SJCRH30 (cell line): ENCODE measurements at regions not wholly inside any gene's neighbourhood (a gene's known extent, or its start where the extent isn't known, plus 50 kb on each side); places are given as distances from the start of the nearest gene placed in this dataset.

Source experiments
- DNase-seq, 2 experiments: peaks; one replicate each; pipeline ENCODE4 v3.0.0-alpha.2; 2015 to 2020
- H3K27ac ChIP-seq: fragments of 250-450 bp; sonication (Bioruptor Pico); 2 replicates; pipeline ENCODE4 v1.5.1; 2020; ENCODE audit warnings: mild to moderate bottlenecking, moderate library complexity
- H3K27me3 ChIP-seq: fragments of 250-450 bp; sonication (Bioruptor Pico); 2 replicates; pipeline ENCODE4 v1.5.1; 2020; ENCODE audit warnings: mild to moderate bottlenecking, moderate library complexity
- H3K36me3 ChIP-seq: fragments of 250-450 bp; sonication (Bioruptor Pico); 2 replicates; pipeline ENCODE4 v1.5.1; 2020; ENCODE audit warnings: mild to moderate bottlenecking, moderate library complexity
- H3K4me1 ChIP-seq: fragments of 250-450 bp; sonication (Bioruptor Pico); 2 replicates; pipeline ENCODE4 v1.5.1; 2020; ENCODE audit warnings: mild to moderate bottlenecking, moderate library complexity
- H3K4me3 ChIP-seq: fragments of 250-450 bp; sonication (Bioruptor Pico); 2 replicates; pipeline ENCODE4 v1.5.1; 2020; ENCODE audit warnings: mild to moderate bottlenecking, moderate library complexity
- H3K9me3 ChIP-seq: fragments of 250-450 bp; sonication (Bioruptor Pico); replicated peaks from 2 replicates; pipeline ENCODE4 v1.5.1; 2020; ENCODE audit warnings: mild to moderate bottlenecking, moderate library complexity

DNA sequence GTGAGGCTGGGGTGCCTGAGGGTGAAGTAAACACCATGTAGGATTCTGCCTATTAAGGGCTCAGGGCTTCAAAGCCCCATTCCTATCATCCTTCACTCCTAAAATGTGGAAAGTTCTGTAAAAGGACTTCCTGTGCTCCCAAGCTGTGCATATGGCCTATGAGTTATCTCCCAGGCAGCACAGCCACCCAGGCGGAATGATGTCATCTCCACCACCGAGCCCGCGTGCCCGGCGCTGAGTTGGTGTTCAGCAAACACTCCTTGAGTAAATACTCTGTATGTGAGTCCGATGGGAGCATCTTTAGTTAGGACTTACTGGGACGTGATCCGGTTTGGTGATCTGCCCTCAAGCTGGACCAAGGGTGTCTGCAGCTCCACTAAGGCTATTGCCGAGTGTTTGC, 437.3 kb downstream of the MED13L start:
- H3K36me3 ChIP-seq = no peaks in the 10 kb centered on the region
- no peaks in the 10 kb centered on the region for H3K27me3 ChIP-seq
- no peaks in the 10 kb centered on the region for H3K4me1 ChIP-seq
- no peak overlapping the region for H3K4me3 ChIP-seq
- no peak for DNase-seq
- H3K27ac ChIP-seq = no peak overlapping the region
- H3K9me3 ChIP-seq = no peaks in the 10 kb centered on the region

DNA sequence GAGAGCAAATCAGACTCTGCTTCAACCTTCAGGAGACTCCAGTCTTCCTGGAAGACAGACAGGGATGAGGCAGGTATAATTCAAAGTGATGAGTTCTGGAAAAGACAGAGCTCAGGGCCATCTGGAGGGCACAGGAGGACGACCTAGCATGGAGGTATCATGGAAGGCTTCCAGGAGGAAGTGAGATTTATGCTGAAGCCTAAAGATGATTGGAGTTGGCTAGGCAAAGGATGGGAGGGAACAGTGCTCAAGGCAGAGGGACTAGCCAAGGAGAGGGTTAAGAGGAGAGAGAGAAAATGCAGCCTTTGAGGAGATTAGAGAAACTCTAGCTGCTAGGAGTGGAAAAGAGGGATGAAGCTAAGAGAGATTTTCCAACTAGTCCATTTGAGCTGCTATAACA, 438.5 kb downstream of the MED13L start:
- Histone ChIP-seq H3K27me3 (no peaks in the 10 kb centered on the region), H3K4me3 (no peak overlapping the region), H3K4me1 (no peaks in the 10 kb centered on the region), H3K9me3 (no peaks in the 10 kb centered on the region), H3K36me3 (no peaks in the 10 kb centered on the region), H3K27ac (no peak overlapping the region)
- DNase-seq = no peak

DNA sequence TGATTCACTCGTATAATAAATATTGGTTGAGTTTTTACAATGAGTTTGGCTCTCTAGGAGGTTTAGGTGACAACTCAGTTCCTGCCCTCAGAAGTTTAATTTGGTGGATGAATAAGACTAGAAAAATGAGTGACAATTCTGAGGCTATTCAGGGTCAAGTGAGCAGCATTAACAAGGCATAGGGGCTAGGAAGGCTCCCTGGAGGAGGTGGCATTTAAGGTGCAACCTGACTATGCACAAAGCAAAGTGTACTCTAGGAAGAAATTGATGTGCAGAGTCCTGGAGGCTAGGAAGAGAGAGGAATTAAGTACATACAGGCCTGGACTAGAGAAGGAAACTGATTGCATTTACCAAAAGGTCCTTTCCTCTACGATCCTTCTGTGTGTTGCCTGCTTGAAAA, 440.3 kb downstream of the MED13L start:
- Histone ChIP-seq H3K4me3 (no peak overlapping the region), H3K27ac (no peak overlapping the region), H3K4me1 (no peaks in the 10 kb centered on the region), H3K27me3 (no peaks in the 10 kb centered on the region), H3K36me3 (no peaks in the 10 kb centered on the region), H3K9me3 (no peaks in the 10 kb centered on the region)
- DNase-seq = no peak

DNA sequence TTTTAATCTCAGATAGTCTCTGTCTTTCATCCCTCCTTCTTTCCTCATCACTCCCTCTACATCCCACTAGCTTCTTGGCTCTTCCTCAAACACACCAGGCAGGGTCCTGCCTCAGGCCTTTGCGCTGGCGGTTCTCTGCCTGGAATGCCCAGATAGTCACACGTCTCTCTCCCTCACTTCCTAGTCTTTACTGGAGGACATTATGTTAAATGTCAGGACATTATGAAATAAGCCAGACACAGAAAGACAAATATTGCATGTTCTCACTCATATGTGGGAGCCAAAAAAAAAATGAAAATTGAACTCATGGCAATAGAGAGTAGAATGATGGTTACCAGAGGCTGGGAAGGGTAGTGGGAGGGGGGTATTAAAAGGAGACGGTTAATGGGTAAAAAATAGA, 442.0 kb downstream of the MED13L start:
- Histone ChIP-seq H3K27ac (no peak overlapping the region), H3K4me1 (no peaks in the 10 kb centered on the region), H3K4me3 (no peak overlapping the region), H3K9me3 (no peaks in the 10 kb centered on the region), H3K27me3 (no peaks in the 10 kb centered on the region), H3K36me3 (no peaks in the 10 kb centered on the region)
- DNase-seq = no peak

DNA sequence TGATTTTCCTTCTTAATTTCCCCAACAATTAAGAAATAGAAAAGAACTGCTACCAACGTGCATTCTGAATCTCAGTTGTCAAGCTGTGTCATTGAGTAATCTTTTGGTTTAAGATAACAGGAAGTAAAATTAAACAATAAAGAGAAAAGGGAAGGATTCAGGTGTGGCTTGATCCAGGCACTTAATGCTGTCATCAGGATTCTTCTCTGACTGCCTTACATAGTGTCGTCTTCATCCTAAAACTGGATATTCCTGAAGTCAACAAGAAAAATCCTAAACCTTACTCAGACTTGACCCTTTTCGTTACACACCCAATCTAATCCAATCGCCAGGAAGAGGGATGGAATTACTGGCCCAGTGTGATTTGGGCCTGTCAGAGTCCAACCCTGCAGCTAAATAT, 443.8 kb downstream of the MED13L start:
- H3K4me3 ChIP-seq = no peak overlapping the region
- H3K9me3 ChIP-seq = no peaks in the 10 kb centered on the region
- no peaks in the 10 kb centered on the region for H3K4me1 ChIP-seq
- no peak overlapping the region for H3K27ac ChIP-seq
- H3K27me3 ChIP-seq = no peaks in the 10 kb centered on the region
- H3K36me3 ChIP-seq = no peaks in the 10 kb centered on the region
- no peak for DNase-seq

DNA sequence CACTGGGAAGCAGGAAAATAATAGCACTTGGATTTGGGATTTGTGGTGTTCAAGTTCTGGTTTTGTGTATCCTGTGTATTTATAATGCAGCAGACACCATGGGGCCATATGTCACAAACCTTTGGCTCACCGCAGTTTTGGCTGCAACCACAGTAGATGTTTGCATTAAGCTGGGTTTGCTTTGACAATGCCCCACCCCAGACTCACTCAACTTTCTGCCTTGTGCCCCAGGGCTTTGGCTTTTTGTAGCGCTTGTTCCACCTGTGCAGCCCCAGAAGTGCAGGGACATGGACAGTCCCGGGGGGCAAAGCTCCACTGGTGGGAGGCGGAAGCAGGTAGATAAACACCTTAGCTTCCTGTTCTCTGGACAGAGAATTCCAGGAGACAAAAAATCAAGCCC, 446.9 kb downstream of the MED13L start:
- Histone ChIP-seq H3K4me1 (no peaks in the 10 kb centered on the region), H3K27ac (no peak overlapping the region), H3K36me3 (no peaks in the 10 kb centered on the region), H3K27me3 (no peaks in the 10 kb centered on the region), H3K4me3 (no peak overlapping the region), H3K9me3 (no peaks in the 10 kb centered on the region)
- DNase-seq = no peak

DNA sequence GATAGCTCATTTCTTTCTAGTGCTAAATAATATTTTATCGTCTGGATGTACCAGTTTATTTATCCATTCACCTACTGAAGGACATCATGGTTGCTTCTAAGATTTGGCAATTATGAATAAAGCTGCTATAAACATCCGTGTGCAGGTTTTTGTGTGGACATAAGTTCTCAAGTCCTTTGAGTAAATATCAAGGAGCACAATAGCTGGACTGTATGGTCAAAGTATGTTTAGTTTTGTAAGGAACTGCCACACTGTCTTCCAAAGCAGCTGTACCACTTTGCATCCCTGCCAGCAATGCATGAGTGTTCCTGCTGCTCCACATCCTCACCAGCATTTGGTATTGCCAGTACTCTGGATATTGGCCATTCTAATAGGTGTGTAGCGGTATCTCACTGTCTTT, 447.4 kb downstream of the MED13L start:
- DNase-seq = no peak
- H3K9me3 ChIP-seq = no peaks in the 10 kb centered on the region
- no peaks in the 10 kb centered on the region for H3K36me3 ChIP-seq
- H3K27ac ChIP-seq = no peak overlapping the region
- no peaks in the 10 kb centered on the region for H3K27me3 ChIP-seq
- H3K4me1 ChIP-seq = no peaks in the 10 kb centered on the region
- no peak overlapping the region for H3K4me3 ChIP-seq

DNA sequence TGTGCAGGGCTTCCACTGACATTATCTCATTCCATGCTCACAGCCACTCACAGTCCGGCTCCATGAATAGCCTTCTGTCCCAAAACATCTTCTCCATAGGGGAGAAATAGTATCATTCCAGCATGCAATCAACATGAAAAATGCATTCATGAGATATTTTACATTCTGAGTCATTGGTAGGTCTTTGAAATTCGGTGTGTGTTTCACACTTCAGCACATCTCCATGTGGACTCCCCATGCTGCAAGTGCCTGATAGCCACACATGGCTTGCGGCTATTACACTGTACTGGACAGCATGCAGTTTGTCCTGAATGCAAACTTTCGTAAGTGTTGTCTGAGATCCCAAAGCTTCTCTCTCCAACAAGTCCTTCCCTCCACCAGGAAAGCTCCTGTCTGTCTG, 449.3 kb downstream of the MED13L start:
- Histone ChIP-seq H3K4me1 (no peaks in the 10 kb centered on the region), H3K27ac (no peak overlapping the region), H3K9me3 (no peaks in the 10 kb centered on the region)

DNA sequence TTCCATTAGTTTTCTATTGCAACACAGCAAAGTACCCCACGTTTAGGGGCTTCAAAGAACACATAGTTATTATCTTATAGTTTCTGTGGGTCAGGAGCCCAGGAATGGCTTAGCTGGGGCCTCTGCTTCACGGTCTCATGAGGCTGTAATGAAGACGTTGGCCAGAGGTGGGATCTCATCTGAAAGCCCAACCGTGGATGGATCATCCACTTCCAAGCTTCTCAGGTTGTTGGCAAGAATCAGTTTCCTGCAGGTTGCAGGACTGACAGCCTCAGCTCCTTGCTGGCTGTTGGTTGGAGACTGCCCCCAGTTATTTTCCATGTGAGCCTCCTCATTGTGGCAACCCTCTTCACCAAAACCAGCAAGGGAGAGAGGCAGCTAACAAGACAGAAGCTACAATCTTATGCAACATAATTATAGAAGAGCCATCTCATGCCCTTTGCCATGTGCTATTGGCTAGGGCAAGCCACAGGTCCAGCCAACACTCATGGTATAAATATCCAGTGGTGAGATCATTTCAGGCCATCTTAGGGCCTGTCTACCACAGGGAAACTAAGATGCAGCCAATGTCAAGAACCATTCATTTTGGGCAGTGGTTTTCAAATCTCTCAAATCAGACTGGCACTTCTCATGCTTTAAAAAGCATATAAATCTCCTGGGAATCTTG, 452.4 kb downstream of the MED13L start:
- no peak for DNase-seq
- Histone ChIP-seq H3K27me3 (no peaks in the 10 kb centered on the region), H3K4me3 (no peak overlapping the region), H3K9me3 (no peaks in the 10 kb centered on the region), H3K4me1 (no peaks in the 10 kb centered on the region), H3K27ac (no peak overlapping the region), H3K36me3 (no peaks in the 10 kb centered on the region)

More for the DNA sequence above, 449.3 kb downstream of the MED13L start:
- H3K27me3 ChIP-seq = no peaks in the 10 kb centered on the region
- no peaks in the 10 kb centered on the region for H3K36me3 ChIP-seq
- H3K4me3 ChIP-seq = no peak overlapping the region
- DNase-seq = no peak

DNA sequence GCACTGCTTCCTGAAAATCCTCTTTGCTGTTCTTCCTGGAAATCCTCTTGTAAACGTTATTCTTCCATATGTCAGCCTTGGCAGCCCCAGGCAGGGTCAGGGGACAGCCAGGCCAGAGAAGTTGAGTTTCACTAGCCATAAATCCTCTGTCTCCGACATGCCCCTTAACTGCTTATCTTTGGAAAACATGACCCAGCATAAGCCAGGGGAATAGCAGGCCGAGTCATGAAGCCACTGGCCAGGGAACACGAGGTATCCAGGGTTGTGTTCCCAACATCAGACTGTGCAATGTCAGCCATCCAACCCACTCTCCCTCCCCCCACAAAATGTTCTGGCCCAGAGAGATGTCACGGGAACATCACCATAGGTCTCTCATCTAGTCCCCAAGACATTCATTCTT, 453.9 kb downstream of the MED13L start:
- Histone ChIP-seq H3K36me3 (no peaks in the 10 kb centered on the region), H3K4me1 (no peaks in the 10 kb centered on the region), H3K27ac (no peak overlapping the region), H3K4me3 (no peak overlapping the region), H3K9me3 (no peaks in the 10 kb centered on the region), H3K27me3 (no peaks in the 10 kb centered on the region)
- no peak for DNase-seq

DNA sequence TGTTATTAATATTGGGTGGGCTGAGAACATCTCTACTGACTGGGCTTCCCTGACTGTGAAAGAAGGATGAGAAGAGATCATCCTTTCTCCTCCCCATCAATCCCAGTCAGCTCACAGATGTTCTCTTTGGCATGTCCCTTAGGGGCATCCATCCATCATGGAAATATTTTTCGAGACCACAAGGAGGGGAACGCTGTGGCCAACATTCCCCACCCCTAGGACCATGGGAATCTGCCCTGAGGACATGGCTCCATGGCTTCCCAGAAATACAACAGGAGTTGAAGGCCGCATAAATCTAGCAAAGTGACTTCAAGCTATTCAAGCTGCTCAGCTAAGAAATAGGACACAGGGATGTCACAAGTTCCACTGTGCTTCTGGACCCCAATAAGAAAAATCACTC, 456.8 kb downstream of the MED13L start:
- no peaks in the 10 kb centered on the region for H3K9me3 ChIP-seq
- no peak overlapping the region for H3K27ac ChIP-seq
- H3K36me3 ChIP-seq = no peaks in the 10 kb centered on the region
- DNase-seq = peak in 1 of 2 experiments; percentile 1
- no peaks in the 10 kb centered on the region for H3K27me3 ChIP-seq
- no peak overlapping the region for H3K4me3 ChIP-seq
- no peaks in the 10 kb centered on the region for H3K4me1 ChIP-seq

DNA sequence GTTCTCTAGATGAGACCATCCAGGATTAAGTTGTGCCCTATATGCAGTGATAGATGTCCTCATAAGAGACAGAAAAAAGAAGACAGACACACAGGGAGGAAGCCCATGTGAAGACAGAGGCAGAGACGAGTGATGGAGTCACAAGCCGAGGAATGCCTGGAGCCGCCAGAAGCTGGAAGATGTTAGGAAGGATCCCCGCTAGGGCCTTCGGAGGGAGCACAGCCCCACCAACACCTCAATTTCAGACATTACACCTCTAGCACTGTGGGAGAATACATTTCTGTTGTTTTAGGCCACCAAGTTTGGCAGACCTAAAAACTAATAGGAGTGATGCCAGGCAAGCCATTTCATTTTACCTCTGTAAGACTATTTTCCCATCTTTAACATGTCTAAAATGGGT, 458.5 kb downstream of the MED13L start:
- no peak overlapping the region for H3K4me3 ChIP-seq
- no peaks in the 10 kb centered on the region for H3K36me3 ChIP-seq
- no peaks in the 10 kb centered on the region for H3K27me3 ChIP-seq
- no peak for DNase-seq
- H3K27ac ChIP-seq = no peak overlapping the region
- no peaks in the 10 kb centered on the region for H3K4me1 ChIP-seq
- no peaks in the 10 kb centered on the region for H3K9me3 ChIP-seq

DNA sequence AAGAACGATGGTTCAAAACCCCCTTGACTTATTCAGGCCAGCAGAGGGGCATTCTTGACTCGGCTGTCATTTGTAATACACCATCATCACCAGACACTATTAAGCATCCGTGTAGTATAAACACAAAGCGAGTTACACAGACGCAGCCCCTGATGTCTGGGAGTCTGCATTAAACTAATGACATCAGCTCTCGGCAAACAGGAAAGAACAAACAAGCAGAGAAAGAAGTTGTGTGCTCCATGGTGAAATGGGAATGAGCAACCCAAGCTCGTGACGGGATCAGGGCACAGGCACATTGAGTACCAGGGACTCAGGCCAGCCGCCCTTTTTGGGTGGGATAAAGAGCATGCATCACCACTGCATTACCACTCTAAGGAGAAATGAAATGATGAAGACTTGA, 460.1 kb downstream of the MED13L start:
- Histone ChIP-seq H3K4me3 (no peak overlapping the region), H3K27me3 (no peaks in the 10 kb centered on the region), H3K4me1 (no peaks in the 10 kb centered on the region), H3K27ac (no peak overlapping the region), H3K9me3 (no peaks in the 10 kb centered on the region), H3K36me3 (no peaks in the 10 kb centered on the region)
- DNase-seq = no peak

DNA sequence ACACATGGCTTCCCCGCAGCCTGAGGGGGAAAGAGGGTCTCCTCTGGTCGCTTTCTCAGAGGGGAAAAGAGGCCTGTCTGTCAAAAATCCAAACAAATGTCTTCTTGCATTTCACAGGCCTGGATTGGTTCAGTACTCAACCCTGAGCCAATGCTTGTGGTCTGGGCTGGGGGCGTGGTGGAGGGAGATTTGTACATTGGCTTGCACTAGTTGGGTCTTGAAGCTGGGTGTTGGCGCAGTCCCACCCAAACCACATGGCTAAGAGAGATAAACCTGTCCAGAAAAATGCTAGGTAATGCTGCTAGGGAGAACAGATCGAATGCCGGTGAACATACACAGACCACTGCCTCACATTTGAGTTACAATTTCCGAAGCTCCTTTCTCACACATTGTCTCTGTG, 461.6 kb downstream of the MED13L start:
- H3K27me3 ChIP-seq = no peaks in the 10 kb centered on the region
- H3K4me3 ChIP-seq = no peak overlapping the region
- H3K36me3 ChIP-seq = no peaks in the 10 kb centered on the region
- H3K27ac ChIP-seq = no peak overlapping the region
- no peaks in the 10 kb centered on the region for H3K9me3 ChIP-seq
- no peaks in the 10 kb centered on the region for H3K4me1 ChIP-seq
- DNase-seq = no peak

DNA sequence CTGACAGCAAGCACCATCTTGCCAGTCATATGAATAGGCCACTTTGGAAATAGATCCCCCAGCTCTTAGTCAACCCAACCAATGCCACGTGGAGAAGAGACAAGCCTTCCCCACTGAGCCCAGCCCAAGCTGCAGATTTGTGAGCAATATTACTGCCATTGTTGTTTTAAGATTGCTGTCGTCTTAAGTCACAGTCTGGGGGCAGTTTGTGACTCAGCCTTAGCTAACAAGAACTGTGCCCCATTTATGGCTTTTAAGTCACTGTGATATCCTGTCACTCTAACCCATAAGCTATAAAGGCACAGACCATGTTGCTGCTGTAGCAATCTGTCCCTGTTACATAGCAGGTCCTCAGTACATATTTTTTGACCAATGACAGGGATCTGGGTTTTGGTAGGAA, 464.2 kb downstream of the MED13L start:
- H3K27ac ChIP-seq = no peak overlapping the region

DNA sequence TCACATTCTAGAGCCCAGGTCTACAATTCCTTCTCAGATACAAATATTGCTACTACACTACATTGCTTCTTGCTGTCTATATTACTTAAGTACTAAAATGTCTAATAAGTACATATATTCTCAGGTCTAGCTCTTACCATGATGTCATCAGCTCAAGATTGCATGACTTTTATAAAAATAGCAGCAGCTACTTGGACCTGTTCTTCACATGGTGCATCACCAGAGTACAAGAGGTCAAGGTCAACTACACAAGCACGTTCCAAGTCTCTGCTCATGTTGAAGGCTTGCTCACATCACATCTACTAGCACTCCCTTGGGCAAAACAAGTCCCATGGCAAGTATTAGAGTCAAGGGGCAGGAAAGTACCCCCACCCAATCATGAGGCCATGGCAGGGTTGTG, 465.6 kb downstream of the MED13L start:
- no peak for DNase-seq

More for the DNA sequence above, 464.2 kb downstream of the MED13L start:
- DNase-seq = no peak
- Histone ChIP-seq H3K27me3 (no peaks in the 10 kb centered on the region), H3K36me3 (no peaks in the 10 kb centered on the region), H3K4me1 (no peaks in the 10 kb centered on the region), H3K4me3 (no peak overlapping the region), H3K9me3 (no peaks in the 10 kb centered on the region)

More for the DNA sequence above, 465.6 kb downstream of the MED13L start:
- no peaks in the 10 kb centered on the region for H3K27me3 ChIP-seq
- H3K4me3 ChIP-seq = no peak overlapping the region
- no peak overlapping the region for H3K27ac ChIP-seq
- H3K36me3 ChIP-seq = no peaks in the 10 kb centered on the region
- H3K9me3 ChIP-seq = no peaks in the 10 kb centered on the region
- no peaks in the 10 kb centered on the region for H3K4me1 ChIP-seq
